Activated CD4-positive, alpha-beta memory T cell treated with anti-CD3 and anti-CD28 coated beads for 36 hours (primary cell): ENCODE measurements at regions not wholly inside any gene's neighbourhood (a gene's known extent, or its start where the extent isn't known, plus 50 kb on each side); places are given as distances from the start of the nearest gene placed in this dataset.
"Not testable (repeated sequence)": the region's sequence is repeated elsewhere in the genome, so short reads cannot be mapped to it uniquely, and the experiment has no call there.

Experiments used
- CTCF ChIA-PET: fragments of 350-600 bp; sonication (Branson Sonifier 250); formaldehyde crosslinking; loops from one replicate; lab custom pipeline; 2021; ENCODE audit warnings: antibody characterized with exemption, inconsistent platforms; lab: Charles Lee
- POLR2A ChIA-PET: fragments of 350-600 bp; sonication (Branson Sonifier 250); formaldehyde crosslinking; loops from one replicate; lab custom pipeline; 2021; ENCODE audit warnings: antibody characterized with exemption; lab: Charles Lee
- DNase-seq: peaks from one replicate; pipeline ENCODE4 v3.0.0-alpha.2; 2020
- H3K27ac Mint-ChIP-seq: one replicate; pipeline ENCODE4 v1.8.0; 2021; ENCODE audit warnings: mixed read lengths
- H3K27me3 Mint-ChIP-seq: one replicate; pipeline ENCODE4 v1.8.0; 2021; ENCODE audit warnings: mixed read lengths
- H3K36me3 Mint-ChIP-seq: one replicate; pipeline ENCODE4 v1.8.0; 2021; ENCODE audit warnings: mixed read lengths
- H3K4me1 Mint-ChIP-seq: one replicate; pipeline ENCODE4 v1.8.0; 2021; ENCODE audit warnings: low read depth, mixed read lengths
- H3K4me3 Mint-ChIP-seq: one replicate; pipeline ENCODE4 v1.8.0; 2021; ENCODE audit warnings: mild to moderate bottlenecking, mixed read lengths
- H3K9me3 Mint-ChIP-seq: one replicate; pipeline ENCODE4 v1.8.0; 2021; ENCODE audit warnings: mixed read lengths
- intact Hi-C: fragments of 100-400 bp; cut with micrococcal nuclease; formaldehyde crosslinking; loops from one replicate; pipeline ENCODE4 v1.15.1; 2023

DNA sequence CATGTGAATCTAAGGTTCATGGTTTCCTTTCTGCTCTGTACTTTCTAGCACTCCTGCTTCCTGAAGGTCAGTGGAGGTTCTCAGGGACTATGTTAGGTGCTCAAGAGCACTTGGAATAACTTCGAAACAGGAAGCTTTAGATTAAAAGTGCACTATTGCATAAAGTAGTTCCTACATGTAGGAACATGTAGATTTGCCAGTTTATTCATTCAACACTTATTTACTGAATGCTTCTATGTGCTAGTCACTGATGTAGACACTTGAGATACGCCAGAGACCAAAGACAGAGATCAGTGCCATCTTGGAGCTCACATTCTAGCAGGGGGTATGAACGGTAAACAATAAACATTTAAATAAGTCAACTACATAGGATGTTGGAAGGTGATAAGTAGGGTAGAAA, 87.7 kb downstream of the DHRS2 start:
- H3K4me1 Mint-ChIP-seq, result no peaks in the 10 kb centered on the region
- intact Hi-C loops, result no loop called here
- no peaks in the 10 kb centered on the region for H3K36me3 Mint-ChIP-seq
- no peak overlapping the region for H3K27ac Mint-ChIP-seq
- no peaks in the 10 kb centered on the region for H3K27me3 Mint-ChIP-seq
- ChIA-PET CTCF (no interaction called here), POLR2A (no interaction called here)
- DNase-seq, result no peak
- H3K4me3 Mint-ChIP-seq, result no peak overlapping the region
- no peaks in the 10 kb centered on the region for H3K9me3 Mint-ChIP-seq

DNA sequence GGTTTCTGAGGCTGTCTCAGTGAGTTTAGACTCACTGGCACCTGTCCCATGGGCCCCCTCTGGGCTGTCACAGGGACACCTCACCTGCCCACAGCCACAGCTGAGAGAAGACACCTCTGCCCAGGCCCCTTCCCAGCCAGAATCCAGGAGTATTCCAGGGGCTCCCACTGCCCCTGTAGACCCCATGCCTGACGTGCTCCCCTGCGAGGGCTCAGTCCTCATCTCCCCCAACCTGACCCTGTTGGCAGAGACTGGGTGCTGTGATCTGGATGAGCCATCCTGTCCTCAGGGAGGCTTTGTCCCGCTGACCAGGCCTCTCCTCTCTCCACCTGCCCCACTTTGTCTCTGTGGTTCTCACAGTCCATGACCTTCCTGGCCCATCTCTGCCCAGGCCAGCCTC, 89.4 kb downstream of the DHRS2 start:
- intact Hi-C loops, result no loop called here
- ChIA-PET POLR2A (no interaction called here), CTCF (no interaction called here)
- Mint-ChIP-seq H3K4me1 (no peaks in the 10 kb centered on the region), H3K9me3 (no peaks in the 10 kb centered on the region), H3K36me3 (no peaks in the 10 kb centered on the region), H3K27ac (no peak overlapping the region), H3K4me3 (no peak overlapping the region), H3K27me3 (peaks cover 7% of the 10 kb centered on the region)
- DNase-seq, result no peak

DNA sequence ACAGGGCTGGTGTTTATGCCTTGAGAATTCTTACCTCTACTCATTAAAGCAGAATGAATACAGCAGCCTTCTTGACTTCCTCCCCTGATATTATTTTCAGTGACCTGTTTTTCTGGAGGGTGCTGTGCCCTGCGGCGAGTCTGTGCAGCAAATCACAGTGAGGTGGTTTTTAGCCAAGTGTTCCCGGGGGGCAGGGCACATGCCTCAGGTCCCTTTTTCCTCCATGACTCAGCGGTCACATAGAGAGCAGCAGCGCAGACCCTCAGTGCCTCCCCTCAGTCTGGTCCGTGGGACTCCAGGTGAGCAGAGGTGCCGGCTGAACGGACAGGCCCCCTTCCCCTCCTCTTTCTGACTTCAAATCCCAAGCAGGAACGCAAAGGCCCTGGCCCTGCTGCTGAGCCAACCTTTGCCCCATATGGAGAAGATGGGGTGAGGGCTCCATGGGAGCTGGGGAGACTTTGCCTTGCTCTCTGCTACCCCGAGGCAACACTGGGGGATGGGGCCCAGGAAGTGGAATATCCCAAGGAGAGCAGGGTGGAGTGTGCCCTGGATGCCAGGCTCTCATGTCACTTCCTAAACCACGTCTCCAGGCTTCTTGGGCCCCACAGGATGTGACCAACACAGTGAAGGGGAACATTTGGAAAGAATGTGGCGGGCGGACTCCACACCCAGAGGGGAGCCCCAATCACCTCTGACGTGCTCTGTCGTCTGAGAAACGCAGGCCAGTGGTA, 90.0 kb downstream of the DHRS2 start:
- CTCF ChIA-PET, result interaction anchor here (1.1 to 2.1 kb wide), 6 partner anchors 27 to 204 kb away, joined by 3 to 15 read pairs (median 8); no protein-coding TSS in a partner anchor
- no peak for DNase-seq
- no peaks in the 10 kb centered on the region for H3K9me3 Mint-ChIP-seq
- peaks cover 7% of the 10 kb centered on the region for H3K27me3 Mint-ChIP-seq
- POLR2A ChIA-PET, result no interaction called here
- H3K36me3 Mint-ChIP-seq, result no peaks in the 10 kb centered on the region
- intact Hi-C loops, result no loop called here
- no peak overlapping the region for H3K27ac Mint-ChIP-seq
- no peaks in the 10 kb centered on the region for H3K4me1 Mint-ChIP-seq
- no peak overlapping the region for H3K4me3 Mint-ChIP-seq

DNA sequence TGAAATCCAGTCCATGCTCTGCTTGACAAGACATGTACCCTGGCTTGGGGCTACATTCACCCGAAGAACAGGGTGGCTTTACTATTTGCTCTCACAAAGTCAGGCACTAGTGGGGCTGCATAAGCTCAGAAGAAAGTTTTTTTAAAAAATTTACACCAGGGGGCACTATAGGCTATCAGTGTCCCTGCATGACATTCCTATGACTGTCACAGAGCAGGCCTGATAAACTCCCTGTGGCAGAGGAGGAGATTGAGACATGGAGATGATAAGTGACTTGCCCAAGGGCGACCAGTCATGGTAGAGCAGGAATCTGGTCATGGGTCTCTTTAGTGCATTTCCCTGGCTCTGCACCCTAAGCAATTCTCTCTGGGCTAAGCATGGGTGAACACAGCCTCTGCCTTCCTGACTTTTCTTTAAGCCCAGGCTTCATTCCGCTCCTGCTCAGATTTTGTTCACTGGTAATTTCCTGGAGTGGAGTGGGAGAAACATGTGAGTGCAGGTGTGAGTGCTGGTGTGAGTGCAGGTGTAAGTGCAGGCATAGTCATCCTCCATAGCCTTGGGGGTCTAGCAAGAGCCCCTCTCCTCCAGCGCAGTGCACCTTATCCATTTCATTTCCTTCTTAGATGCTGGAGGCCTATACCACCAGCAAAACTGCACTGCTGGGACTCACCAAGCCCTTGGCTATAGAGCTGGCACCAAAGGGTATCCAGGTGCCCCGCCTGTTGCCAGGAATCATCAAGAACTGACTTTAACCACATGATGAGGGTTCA, 91.6 kb downstream of the DHRS2 start:
- ChIA-PET CTCF (interaction anchor here (0.6 to 2.1 kb wide), 13 partner anchors 14 to 203 kb away, joined by 3 to 15 read pairs (median 5); no protein-coding TSS in a partner anchor), POLR2A (no interaction called here)
- intact Hi-C loops, result loop anchor here (1.0 kb wide), 2 partner anchors 203 to 227 kb away; no protein-coding TSS in a partner anchor
- Mint-ChIP-seq H3K4me1 (no peaks in the 10 kb centered on the region), H3K4me3 (no peak overlapping the region), H3K36me3 (no peaks in the 10 kb centered on the region), H3K9me3 (no peaks in the 10 kb centered on the region), H3K27me3 (peaks cover 7% of the 10 kb centered on the region), H3K27ac (no peak overlapping the region)
- DNase-seq, result no peak

DNA sequence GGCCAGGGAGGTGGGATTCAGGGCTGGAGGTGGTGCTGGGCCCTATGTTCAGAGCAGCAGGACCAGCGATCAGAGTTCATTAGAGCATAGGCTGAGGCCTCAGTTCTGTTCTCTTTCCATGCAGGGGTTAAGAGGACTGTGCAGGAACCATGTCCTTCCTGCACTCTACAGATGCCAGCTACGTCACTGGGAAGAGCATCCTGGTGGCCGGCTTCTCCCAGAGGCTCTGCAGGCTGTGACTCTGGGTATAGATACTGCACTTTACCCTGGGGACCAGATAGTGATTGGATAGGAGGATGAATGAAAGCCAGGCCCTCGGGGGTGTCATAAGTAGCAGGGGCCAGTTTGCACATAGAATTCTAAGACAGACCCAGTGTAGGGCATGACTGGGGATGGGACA, 92.6 kb downstream of the DHRS2 start:
- POLR2A ChIA-PET, result no interaction called here
- intact Hi-C loops, result no loop called here

DNA sequence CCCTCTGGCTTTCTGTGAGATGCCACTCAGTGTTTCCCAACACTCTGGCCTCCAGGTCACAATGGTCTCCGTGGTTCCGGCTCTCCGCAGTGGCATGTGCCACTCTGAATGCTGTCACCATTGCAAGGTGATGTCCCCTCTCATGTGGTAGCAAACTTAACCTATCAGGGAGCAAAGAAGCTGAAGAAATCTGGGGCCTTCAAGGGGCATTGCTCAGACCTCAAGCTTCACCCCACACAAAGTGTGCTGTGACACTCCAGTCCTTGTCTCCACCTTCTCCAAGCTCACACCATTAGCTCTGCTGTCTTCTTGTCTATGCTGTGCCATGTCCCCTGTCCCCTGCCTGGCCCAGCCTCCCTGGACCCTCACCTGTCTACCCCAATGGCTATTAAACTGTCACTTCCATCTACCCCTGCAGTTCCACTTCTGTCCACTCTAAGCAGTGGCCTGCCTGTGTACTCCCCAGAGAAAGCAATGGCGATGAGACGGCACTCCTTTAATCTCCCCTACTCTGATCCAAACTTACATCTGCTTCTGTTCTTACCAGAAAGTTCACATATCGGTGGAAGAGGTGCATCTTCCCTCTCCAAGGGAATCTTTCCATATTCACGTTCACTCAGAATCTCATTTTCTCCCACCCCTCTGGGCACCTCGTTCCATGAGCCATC, 93.7 kb downstream of the DHRS2 start:
- Mint-ChIP-seq H3K36me3 (no peaks in the 10 kb centered on the region), H3K4me1 (no peaks in the 10 kb centered on the region), H3K27me3 (peaks cover 10% of the 10 kb centered on the region), H3K4me3 (no peak overlapping the region), H3K27ac (no peak overlapping the region), H3K9me3 (no peaks in the 10 kb centered on the region)
- intact Hi-C loops, result no loop called here
- CTCF ChIA-PET, result interaction anchor here (1.2 to 1.5 kb wide), 2 partner anchors 98 to 181 kb away, joined by 4 to 6 read pairs; no protein-coding TSS in a partner anchor
- POLR2A ChIA-PET, result no interaction called here
- DNase-seq, result no peak

More for the DNA sequence above, 92.6 kb downstream of the DHRS2 start:
- Mint-ChIP-seq H3K4me1 (no peaks in the 10 kb centered on the region), H3K27me3 (peaks cover 9% of the 10 kb centered on the region), H3K9me3 (no peaks in the 10 kb centered on the region), H3K4me3 (no peak overlapping the region), H3K27ac (no peak overlapping the region), H3K36me3 (no peaks in the 10 kb centered on the region)
- DNase-seq, result no peak
- CTCF ChIA-PET, result interaction anchor here (1.5 kb wide), 1 partner anchor 182 kb away, joined by 6 read pairs; no protein-coding TSS in a partner anchor

DNA sequence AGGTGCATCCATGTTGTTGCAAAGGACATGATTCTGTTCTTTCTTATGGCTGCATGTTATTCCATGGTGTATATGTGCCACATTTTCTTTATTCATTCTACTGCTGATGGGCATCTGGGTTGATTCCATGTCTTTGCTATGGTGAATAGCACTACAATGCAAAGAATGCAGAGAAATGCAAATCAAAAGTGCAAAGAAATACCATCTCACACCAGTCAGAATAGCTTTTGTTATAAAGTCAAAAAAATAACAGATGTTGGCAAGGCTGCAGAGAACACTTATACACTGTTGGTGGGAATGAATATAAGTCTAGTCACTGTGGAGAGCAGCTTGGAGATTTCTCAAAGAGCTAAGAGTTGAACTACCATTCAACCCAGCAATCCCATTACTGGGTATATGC, 99.2 kb downstream of the DHRS2 start:
- Mint-ChIP-seq H3K36me3 (no peaks in the 10 kb centered on the region), H3K9me3 (peaks cover 7% of the 10 kb centered on the region), H3K4me3 (no peak overlapping the region), H3K27me3 (peaks cover 3% of the 10 kb centered on the region), H3K27ac (no peak overlapping the region), H3K4me1 (no peaks in the 10 kb centered on the region)
- POLR2A ChIA-PET, result no interaction called here
- CTCF ChIA-PET, result no interaction called here
- no peak for DNase-seq
- intact Hi-C loops, result no loop called here

DNA sequence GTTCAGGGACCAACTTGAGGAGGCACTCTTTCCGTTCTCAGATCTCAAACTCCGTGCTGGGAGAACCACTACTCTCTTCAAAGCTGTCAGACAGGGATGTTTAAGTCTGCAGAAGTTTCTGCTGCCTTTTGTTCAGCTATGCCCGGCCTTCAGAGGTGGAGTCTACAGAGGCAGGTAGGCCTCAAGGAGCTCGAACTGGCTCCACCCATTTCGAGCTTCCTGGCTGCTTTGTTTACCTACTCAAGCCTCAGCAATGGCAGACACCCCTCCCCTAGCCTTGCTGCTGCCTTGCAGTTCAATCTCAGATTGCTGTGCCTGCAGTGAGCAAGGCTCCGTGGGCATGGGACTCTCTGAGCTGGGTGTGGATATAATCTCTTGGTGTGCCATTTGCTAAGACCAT, 108.2 kb downstream of the DHRS2 start:
- H3K27ac Mint-ChIP-seq, DNase-seq, H3K9me3 Mint-ChIP-seq, H3K36me3 Mint-ChIP-seq, H3K4me1 Mint-ChIP-seq, H3K4me3 Mint-ChIP-seq, POLR2A ChIA-PET, intact Hi-C loops: not testable (repeated sequence)
- H3K27me3 Mint-ChIP-seq, result peaks cover 26% of the 10 kb centered on the region
- CTCF ChIA-PET, result interaction anchor here (1.3 kb wide), 1 partner anchor 17 kb away, joined by 5 read pairs; no protein-coding TSS in a partner anchor

DNA sequence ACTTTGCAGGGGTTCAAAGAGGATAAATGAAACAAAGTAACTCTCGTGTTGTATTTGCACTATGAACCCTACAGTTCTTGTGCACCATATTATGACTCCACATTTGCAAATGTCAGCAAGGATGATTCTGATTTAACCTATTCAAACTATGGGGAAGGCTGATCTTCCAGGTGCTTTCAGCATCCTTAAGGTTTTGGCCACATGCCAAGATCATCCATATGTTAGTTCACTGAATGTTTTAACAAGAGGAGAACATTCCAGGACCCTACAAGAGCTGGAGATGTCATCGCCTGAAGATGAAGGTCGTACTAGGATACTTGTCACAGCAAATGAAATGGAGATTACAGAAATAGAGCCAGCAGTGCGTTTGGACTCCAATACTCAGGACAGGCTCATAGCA, 114.2 kb downstream of the DHRS2 start:
- ChIA-PET CTCF (interaction anchor here (1.0 kb wide), 1 partner anchor 118 kb away, joined by 3 read pairs; no protein-coding TSS in a partner anchor), POLR2A (no interaction called here)
- no peak overlapping the region for H3K4me3 Mint-ChIP-seq
- DNase-seq, result no peak
- H3K4me1 Mint-ChIP-seq, result no peaks in the 10 kb centered on the region
- no peaks in the 10 kb centered on the region for H3K9me3 Mint-ChIP-seq
- intact Hi-C loops, result no loop called here
- H3K27me3 Mint-ChIP-seq, result peaks cover 9% of the 10 kb centered on the region
- H3K36me3 Mint-ChIP-seq, result no peaks in the 10 kb centered on the region
- H3K27ac Mint-ChIP-seq, result no peak overlapping the region

DNA sequence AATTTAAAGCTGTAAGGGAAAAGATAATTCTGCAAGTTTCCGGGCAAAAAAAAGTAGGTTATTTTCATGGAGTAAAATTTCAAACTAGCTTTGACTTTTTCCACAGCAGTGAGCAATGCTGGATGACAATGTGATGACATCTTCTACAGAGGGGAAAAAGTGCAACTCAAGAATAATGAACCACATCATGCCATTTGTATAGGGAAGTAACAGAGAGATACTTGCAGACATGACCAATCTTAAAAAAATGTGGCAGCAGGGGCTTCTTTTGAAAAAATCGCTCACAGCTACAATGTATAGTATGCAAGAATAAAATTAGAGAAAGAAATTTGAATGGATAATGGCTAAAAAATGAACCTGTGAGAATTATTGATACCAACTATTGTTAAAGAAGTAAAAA, 115.5 kb downstream of the DHRS2 start:
- Mint-ChIP-seq H3K27ac (no peak overlapping the region), H3K36me3 (no peaks in the 10 kb centered on the region), H3K9me3 (no peaks in the 10 kb centered on the region), H3K4me3 (no peak overlapping the region), H3K4me1 (no peaks in the 10 kb centered on the region), H3K27me3 (peaks cover 3% of the 10 kb centered on the region)
- DNase-seq, result no peak
- CTCF ChIA-PET, result interaction anchor here (0.6 kb wide), 1 partner anchor 82 kb away, joined by 3 read pairs; no protein-coding TSS in a partner anchor
- intact Hi-C loops, result no loop called here
- POLR2A ChIA-PET, result no interaction called here

DNA sequence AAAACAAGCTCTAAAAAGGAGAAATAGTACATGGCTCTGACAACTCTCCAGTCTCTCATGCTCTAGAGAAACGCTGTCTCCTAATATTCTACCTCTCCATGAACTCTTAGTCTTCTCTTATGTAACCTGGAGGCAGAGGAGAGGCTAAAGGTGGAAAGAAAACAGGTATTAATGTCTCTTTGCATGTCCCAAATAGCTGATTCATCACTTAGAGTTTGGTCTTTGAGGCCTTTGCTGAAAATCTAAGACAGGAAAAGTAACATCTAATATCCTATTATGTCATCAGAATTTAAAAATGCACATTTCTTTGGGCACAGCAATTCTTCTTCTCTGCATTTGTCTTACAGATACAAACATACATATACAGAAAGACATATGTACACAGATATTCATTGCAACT, 127.2 kb downstream of the DHRS2 start:
- Mint-ChIP-seq H3K27ac (no peak overlapping the region), H3K9me3 (no peaks in the 10 kb centered on the region), H3K27me3 (peaks cover 12% of the 10 kb centered on the region), H3K4me1 (no peaks in the 10 kb centered on the region), H3K36me3 (no peaks in the 10 kb centered on the region), H3K4me3 (no peak overlapping the region)
- intact Hi-C loops, result no loop called here
- no peak for DNase-seq
- CTCF ChIA-PET, result interaction anchor here (1.1 kb wide), 1 partner anchor 131 kb away, joined by 4 read pairs; no protein-coding TSS in a partner anchor
- POLR2A ChIA-PET, result no interaction called here
